Gastrocnemius medialis (tissue), 4 donors: ENCODE measurements at regions not wholly inside any gene's neighbourhood (a gene's known extent, or its start where the extent isn't known, plus 50 kb on each side); places are given as distances from the start of the nearest gene placed in this dataset.

Experiments used
- POLR2A ChIP-seq, 2 donors: fragments of 450-650 bp; IDR thresholded peaks; one replicate each; pipeline ENCODE4 v1.6.1; 2017; ENCODE audit warnings: antibody characterized with exemption in 2 of 2, mild to moderate bottlenecking in 2 of 2, moderate library complexity in 2 of 2
- TF ChIP-seq, protein P1 (sequence below), 5 experiments: fragments of 450-650 bp in 3 of 5; fragments of 200-600 bp in 2 of 5; sonication (generic) in 2 of 5; IDR thresholded peaks in 4 of 5; conservative IDR thresholded peaks in 1 of 5; 1 replicate in 4 of 5; 2 replicates in 1 of 5; pipeline ENCODE4 v1.5.1; 2016 to 2019; ENCODE audit warnings: antibody characterized with exemption in 5 of 5, mild to moderate bottlenecking in 3 of 5, moderate library complexity in 3 of 5

GRCh38 chr2:235418918-235419317, 74.9 kb upstream of the AGAP1 start:
- TF ChIP-seq, protein P1, sequence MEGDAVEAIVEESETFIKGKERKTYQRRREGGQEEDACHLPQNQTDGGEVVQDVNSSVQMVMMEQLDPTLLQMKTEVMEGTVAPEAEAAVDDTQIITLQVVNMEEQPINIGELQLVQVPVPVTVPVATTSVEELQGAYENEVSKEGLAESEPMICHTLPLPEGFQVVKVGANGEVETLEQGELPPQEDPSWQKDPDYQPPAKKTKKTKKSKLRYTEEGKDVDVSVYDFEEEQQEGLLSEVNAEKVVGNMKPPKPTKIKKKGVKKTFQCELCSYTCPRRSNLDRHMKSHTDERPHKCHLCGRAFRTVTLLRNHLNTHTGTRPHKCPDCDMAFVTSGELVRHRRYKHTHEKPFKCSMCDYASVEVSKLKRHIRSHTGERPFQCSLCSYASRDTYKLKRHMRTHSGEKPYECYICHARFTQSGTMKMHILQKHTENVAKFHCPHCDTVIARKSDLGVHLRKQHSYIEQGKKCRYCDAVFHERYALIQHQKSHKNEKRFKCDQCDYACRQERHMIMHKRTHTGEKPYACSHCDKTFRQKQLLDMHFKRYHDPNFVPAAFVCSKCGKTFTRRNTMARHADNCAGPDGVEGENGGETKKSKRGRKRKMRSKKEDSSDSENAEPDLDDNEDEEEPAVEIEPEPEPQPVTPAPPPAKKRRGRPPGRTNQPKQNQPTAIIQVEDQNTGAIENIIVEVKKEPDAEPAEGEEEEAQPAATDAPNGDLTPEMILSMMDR (IDR thresholded peaks at IDR 0.05 in 4 of 5, conservative IDR thresholded peaks at IDR 0.05 in 1 of 5): no peak
- TF ChIP-seq POLR2A (IDR thresholded peaks at IDR 0.05): no peak
